ENCODE measurements at regions not wholly inside any gene's neighbourhood (a gene's known extent, or its start where the extent isn't known, plus 50 kb on each side); places are given as distances from the start of the nearest gene placed in this dataset.

- ATAC-seq (no peak), DNase-seq (ENCODE audit: low spot score) (no peak)
- no peak overlapping the region for H3K27ac Mint-ChIP-seq
- peaks cover 9% of the 10 kb centered on the region for H3K9me3 Mint-ChIP-seq
- ChIA-PET POLR2A (no interaction called here), CTCF (no interaction called here)
- no peak for TF ChIP-seq ZSCAN18 (CRISPR knock-in tag; IDR thresholded peaks at IDR 0.05)
- no peak for TF ChIP-seq USF1 (CRISPR knock-in tag; IDR thresholded peaks at IDR 0.05)
- TF ChIP-seq ZNF281 (CRISPR knock-in tag; IDR thresholded peaks at IDR 0.05) = no peak
- no peak for TF ChIP-seq ATF6 (CRISPR knock-in tag; IDR thresholded peaks at IDR 0.05)
- TF ChIP-seq ZBTB43 (CRISPR knock-in tag; IDR thresholded peaks at IDR 0.05) = no peak
- no peak for TF ChIP-seq E2F5 (CRISPR knock-in tag; IDR thresholded peaks at IDR 0.05)
- no peak for TF ChIP-seq MYBL2 (CRISPR knock-in tag; IDR thresholded peaks at IDR 0.05)
- no peak for TF ChIP-seq ZNF219 (CRISPR knock-in tag; IDR thresholded peaks at IDR 0.05; ENCODE audit: borderline replicate concordance)
- no peak for TF ChIP-seq MAX (CRISPR knock-in tag; IDR thresholded peaks at IDR 0.05)
- no peaks in the 10 kb centered on the region for H3K27me3 Mint-ChIP-seq (ENCODE audit: low read depth)
- no peaks in the 10 kb centered on the region for H3K36me3 Mint-ChIP-seq
- no peaks in the 10 kb centered on the region for H3K4me1 Mint-ChIP-seq
- no peak overlapping the region for H3K4me3 Mint-ChIP-seq
Observed at GRCh38 chr3:178001670-178002101, 534.5 kb upstream of the KCNMB2 start.

GRCh38 chr3:178002113-178002512 lies 534.1 kb upstream of the KCNMB2 start:
- no peaks in the 10 kb centered on the region for H3K4me1 Mint-ChIP-seq
- H3K9me3 Mint-ChIP-seq = peaks cover 9% of the 10 kb centered on the region
- DNase-seq (ENCODE audit: low spot score) (no peak), ATAC-seq (no peak)
- no peak overlapping the region for H3K27ac Mint-ChIP-seq
- POLR2A ChIA-PET = no interaction called here
- no peaks in the 10 kb centered on the region for H3K27me3 Mint-ChIP-seq (ENCODE audit: low read depth)
- CTCF ChIA-PET = no interaction called here
- no peak overlapping the region for H3K4me3 Mint-ChIP-seq
- no peaks in the 10 kb centered on the region for H3K36me3 Mint-ChIP-seq
- TF ChIP-seq CREM (CRISPR knock-in tag; IDR thresholded peaks at IDR 0.05) = no peak
- TF ChIP-seq NR2C2 (CRISPR knock-in tag; IDR thresholded peaks at IDR 0.05) = no peak
- no peak for TF ChIP-seq STAT6 (CRISPR knock-in tag; conservative IDR thresholded peaks at IDR 0.05; ENCODE audit: low read depth)
